HG03175 (cell line): ENCODE measurements at regions not wholly inside any gene's neighbourhood (a gene's known extent, or its start where the extent isn't known, plus 50 kb on each side); places are given as distances from the start of the nearest gene placed in this dataset.
"Not testable (repeated sequence)": the region's sequence is repeated elsewhere in the genome, so short reads cannot be mapped to it uniquely, and the experiment has no call there.

Source experiments
- ATAC-seq: cut with Tn5 transposase; IDR thresholded peaks from one replicate; pipeline ENCODE4 v1.9.1; 2021; ENCODE audit warnings: mild to moderate bottlenecking, moderate library complexity; ENCODE audit not compliant: unreplicated experiment

DNA sequence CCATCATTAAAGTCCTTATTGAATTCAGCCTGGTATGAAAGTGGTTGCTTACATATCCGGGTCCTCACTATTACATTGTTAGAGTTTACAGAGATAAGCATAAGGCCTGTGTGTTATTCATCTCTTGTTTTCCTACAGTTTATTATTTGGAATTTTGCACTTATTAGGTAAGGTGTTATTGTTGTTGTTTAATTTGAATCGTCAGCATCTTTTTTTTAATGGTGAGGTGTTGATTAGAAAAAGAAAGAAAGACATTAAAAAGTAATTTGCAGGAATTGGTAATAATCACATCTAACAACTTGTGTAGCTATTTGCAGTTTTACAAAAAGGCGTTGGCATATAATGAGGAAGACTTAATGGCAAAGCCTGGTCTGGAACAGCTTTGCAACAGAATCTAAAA, 158.6 kb downstream of the SAMD5 start:
- ATAC-seq, result no peak

DNA sequence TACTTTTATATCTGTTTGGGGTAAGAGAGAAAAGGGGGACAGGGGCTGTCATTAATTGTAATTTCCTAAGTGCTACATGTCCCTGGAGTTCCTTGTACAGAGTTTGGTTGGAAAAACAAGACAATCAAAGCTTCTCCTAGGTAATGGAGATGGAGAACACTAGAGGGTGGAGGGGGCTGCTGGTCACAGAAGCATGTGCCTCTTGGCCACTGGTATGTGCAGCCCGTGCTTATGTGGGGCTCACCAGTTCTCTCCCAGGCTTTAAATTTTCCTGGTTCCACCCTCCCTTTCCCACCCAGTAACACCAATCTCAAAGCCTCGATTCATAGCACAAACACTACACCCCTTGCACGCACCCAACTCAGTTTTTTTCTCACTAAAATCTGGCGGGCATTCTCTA, 165.6 kb downstream of the SAMD5 start:
- no peak for ATAC-seq

DNA sequence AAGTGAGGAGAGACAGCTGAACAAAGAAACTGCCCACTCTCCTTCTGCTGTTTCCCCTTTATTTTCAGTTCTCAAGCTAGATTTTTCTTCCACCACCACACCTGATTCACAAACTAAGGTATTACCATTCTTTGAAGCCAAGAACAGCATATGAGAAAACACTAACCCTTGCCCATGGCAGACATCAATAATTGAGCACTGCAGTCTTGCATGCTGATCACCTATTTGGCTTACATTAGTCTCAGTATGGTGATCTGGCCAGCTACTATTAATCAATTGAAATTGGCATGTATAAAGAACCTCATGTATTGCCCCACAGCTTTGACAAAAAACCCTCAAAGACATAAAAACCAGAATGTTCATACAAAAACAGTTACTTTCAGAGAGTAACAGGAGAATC, 166.3 kb downstream of the SAMD5 start:
- ATAC-seq, result no peak

DNA sequence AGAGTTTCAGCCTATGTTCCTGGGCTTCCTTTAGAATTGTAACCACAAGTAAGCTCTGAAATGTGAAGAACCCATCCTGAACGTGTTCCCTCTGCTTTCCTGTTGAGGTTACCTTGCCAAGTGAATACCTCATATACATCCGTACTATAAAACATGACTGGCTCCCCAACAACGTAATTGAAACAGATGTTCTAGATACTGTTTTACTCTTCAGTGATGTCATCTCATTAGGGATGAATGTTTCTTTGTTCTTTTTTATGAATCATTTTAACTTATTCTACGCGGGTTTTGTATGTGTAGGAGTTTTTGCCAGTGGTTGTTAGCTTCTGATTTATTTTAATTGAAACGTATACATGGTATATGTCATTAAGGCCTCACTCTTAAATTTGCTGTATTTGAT, 166.8 kb downstream of the SAMD5 start:
- ATAC-seq, result no peak

DNA sequence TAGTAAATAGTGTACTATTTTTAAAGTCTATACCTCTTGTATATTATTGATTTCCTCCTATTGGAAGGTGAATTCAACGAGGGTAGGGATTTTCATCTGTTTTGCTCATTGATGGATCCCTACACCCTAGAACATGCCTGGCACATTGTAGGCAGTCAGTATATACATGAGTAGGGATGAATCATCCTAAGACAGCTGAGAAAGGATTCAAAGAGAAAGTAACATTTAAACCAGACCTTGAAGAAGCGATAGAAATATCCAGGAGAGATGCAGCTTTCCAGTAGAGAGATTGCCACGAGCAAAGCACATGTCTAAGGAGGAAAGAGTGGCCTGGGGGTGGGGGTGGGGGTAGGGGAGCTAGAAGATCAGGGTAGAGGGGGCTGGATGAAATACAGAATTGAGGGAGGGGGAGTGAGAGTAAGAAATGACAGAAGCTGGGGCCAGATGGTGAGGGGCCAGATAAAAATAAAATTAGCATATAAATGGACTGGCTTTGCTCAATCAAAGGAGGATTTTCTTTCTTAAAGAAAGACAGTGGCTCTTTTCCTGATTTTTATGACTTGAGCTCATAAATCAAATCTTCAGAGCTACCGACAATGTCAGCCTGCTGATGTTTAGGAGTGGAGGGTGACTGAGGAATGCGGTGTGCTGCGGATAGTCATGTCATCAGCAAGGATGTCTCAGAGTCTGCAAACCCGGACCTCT, 168.2 kb downstream of the SAMD5 start:
- no peak for ATAC-seq

DNA sequence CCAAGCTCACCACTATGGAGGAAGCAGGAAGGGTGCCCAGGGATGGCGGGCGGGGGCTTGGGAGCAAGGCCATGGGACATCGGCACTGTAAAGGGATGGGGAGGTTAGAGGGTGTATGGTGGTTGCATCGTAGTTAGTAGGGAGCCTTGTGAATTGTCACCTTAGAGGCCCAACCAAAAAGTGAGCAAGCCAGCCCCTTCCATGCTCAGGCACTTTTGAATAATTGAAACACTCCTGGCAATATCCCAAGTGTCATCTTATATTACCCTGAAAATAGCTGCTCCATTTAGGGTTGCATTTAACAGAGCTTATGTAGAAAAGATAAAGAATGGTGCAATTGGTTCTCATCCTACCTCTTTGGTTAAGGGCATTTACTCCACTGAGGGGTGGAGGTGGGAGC, 169.2 kb downstream of the SAMD5 start:
- ATAC-seq, result no peak

DNA sequence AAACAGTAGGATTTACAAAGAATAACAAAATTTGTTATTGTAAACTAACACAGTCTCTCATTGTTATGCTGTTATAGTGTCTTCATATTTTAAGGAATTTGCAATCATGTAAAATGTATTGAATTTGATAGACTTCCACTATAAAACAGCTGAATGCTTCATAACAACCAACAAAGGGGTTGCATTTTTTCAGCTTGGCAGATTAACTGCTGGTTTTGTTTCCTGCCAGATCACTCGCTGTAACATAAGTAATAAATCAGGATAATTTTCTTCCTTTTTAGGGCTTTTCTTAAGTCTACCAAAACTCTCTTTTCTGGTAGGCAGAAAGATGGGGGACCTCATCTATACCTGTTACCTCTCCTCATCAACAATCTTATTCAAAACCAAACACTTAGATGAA, 169.8 kb downstream of the SAMD5 start:
- no peak for ATAC-seq

DNA sequence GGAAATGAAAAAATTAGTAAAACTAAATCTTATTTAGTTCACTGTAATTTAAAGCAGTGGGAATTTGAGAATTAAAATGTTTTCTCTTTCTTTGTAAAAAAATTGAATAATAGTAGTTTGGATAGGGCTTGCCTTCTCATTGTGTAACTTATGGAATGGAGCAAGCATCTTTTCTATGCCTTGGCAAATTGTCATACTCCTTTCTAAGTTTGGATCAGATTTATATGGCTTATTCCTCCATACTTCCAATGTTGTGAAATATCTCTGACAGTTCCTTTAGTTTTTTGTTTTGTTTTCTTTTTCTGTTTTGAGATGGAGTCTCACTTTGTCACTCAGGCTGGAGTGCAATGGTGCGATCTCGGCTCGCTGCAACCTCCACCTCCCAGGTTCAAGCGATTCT, 176.4 kb downstream of the SAMD5 start:
- no peak for ATAC-seq

DNA sequence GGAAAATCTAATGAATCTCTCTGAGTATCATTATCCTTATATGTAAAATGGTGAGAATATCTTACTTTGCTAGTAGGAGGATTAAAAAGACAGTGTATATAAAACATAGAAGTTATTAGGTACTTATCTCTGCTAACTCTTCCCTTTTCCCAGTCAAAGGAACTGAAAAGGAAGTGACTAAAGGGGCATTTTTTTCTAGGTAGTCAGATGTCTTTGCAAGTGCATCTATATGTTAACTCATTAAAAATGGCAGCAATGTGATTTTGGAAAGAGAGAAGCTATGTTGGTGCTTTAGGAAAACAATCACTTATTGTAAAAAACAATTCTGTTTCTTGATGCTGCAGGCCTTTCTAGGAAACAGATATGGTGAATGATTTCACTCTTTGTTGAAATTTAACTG, 180.9 kb downstream of the SAMD5 start:
- ATAC-seq, result no peak

DNA sequence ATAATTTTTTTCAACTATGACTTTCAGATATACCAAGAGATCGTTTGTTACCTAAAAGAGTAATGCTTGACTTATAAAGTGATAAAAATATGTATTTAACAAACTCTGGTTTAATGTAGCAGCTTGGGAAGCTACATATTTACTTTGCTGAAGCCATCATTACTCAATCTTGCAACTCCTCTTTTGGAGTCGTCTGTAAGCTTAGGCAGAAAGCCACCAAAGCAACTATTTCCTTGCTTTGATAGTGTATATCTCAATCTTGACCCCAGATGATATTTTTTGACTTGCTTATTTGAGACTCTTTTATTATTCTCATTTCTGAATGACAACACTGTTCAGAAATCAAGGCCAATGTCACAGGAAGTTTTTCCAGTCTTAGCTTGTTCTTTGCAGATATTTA, 183.0 kb downstream of the SAMD5 start:
- no peak for ATAC-seq

DNA sequence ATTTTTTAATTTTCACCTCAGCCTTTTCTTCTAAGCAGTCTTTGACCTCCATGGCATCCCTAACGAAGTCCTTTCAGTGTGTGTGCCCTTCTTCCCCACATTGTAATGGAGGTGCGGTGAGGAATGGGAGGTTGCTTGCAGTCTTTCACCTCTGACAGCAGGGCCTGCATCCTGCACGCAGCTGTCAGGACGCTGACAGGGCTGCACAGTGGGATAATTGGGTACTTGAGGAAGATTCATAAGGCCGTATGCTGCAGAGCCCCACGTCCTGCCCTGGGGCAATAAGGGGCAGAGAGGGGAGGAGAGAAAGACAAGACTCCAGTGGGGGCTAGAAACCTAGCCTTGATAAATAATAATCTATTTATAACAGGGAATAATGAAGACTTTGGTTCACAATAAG, 184.7 kb downstream of the SAMD5 start:
- ATAC-seq, result no peak

DNA sequence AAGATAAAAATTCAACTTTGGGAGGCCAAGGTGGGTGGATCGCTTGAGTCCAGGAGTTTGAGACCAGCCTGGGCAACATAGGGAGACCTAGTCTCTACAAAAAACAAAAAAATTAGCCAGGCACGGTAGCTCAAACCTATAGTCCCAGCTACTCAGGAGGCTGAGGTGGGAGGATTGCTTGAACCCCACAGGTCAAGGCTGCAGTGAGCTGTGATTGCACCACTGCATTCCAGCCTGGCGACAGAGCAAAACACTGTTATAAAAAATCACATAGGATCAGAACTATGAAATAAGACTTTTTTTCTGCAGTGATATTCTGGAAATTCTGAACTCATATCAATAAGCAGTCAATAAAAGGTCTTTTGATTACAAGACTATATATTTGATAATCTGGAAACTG, 186.1 kb downstream of the SAMD5 start:
- ATAC-seq, result not testable (repeated sequence)

DNA sequence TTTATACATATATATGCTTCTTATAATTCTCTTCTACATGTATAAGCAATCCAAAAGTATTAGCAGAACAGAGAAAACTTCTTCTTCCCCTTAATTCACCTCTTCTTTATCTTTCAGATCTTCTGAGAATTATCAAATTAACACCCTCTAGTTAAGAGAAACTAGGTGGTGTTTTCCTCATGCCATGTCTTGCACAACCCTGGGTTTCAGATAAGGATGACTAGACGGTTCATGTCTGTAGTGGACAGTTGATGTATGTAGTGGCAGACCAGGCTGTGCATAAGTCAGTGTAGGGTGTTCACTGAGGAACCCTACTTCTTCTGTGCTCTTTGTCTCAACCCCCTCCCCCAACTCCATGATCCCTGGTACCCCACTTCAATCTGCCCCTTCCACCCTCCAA, 187.3 kb downstream of the SAMD5 start:
- ATAC-seq, result no peak

DNA sequence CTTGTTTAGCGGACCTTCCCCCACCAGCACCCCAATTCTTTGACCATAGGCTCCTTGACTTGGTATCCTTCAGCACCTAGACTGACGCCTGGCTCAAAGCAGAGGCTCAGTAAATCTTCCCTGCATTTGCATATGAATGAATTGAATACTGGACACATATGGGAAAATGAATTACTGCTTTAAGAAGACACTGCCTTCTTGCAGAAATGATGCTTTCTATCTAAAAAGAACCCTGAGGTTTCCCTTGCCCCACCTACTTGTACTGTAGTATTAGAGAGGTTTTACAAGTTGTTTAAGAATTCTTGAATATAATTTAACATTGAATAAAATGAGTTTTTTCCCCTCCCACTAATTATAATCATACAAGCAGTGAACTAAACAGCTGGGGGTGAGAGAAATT, 190.7 kb downstream of the SAMD5 start:
- no peak for ATAC-seq

DNA sequence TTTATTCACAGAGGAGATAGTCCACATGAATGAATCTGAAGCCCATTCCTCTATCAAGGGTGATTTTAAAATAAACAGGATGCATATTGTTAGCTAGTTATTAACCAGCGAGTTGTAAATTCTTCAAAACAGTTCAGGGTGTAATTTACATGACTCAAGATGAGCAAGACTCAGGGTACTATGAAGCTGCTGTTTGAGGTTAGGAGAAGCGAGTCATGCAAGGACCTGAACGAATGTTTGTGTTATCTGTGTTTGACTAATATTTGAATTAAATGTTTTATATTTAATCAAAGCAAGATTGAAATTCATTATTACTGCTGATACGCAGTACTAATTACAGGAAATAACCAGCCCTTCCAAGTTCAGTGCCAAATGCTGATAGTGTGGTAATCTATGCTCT, 191.1 kb downstream of the SAMD5 start:
- no peak for ATAC-seq

DNA sequence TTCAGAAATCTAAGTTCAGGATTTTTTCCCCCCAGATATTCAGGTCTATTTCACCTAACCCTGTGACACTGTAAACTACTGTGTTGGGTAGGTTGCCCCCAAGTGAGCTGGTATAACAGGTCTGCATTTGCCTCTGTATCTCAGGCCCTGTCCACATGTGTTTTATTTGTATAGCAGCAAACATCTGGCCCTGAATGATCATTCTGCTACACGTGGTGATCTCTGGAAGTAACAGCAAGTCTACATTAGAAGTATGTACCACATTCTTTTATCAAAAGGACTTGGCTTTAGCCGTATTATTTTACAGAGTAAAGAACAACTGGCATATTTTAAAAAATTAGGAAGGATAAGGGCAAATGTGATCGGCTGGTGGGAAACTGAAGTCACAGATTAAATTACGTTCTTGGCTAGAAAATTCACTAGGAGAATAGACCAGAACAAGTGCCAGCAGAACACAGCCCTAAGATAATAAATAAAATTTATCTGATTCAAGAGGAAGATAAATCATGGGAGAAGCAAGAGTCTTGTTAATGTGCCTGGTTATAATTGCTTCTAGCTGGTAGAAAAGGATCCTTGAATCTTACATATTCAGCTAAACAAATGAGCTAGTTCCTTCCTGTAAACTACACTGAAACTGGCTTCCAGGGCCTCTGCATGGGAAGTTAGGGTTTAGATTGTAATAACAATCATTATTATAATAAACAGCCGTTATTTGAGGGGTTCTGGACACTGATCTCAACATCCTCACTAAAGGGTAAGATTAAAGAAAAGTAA, 192.1 kb downstream of the SAMD5 start:
- no peak for ATAC-seq

DNA sequence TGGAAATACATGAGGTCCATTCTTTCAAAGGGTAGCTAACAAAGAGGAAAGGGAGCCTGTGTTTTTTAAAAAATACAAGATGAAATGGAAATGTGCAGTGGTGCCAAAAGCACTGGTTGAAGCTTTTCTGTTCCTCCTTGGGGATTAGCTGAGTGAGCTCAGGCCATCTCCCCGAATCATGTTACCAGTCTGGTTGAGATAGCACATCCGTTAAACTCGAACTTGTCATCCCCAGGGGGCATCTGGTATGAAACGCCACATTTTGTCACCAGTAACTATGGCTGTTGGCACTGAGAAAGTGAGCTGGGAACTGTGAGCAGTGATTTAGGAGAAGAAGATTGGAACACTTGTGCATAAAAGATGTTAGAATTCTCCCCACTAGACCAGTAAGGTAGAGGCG, 196.2 kb downstream of the SAMD5 start:
- ATAC-seq, result no peak

DNA sequence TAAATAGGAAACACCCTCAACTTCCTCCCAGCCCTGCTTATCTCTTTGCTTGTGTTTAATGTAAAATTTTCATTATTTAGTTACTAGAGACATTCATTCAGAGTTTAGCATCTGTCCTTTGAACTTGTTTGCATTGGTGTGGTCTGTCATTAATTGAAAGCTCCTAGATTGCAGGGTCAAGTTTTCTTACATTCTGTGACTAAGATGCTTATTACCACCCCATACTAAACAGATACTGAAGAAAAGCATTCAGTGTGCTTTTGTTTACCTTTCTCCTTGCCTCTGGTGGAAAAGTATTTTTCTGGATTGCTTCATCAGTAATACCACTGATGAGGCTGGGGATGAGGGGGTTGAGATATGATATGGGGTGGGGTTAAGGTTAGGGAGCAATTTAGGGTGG, 199.0 kb downstream of the SAMD5 start:
- ATAC-seq, result no peak

DNA sequence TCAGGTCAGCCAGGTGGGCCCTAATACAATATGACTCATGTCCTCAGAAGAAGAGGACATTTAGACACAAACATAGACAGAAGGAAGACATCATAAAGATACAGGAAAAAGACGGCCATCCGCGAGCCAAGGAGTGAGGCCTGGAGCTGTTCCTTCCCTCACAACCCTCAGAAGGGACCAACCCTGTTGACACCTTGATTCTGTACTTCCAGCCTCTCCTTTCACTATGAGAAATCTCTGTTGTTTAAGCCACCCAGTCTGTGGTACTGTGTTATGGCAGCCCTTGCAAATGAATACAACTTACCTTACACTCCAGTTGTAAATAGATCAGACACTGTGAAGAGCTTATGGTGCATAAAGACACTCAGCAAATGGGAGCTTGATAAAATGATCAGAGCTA, 199.7 kb downstream of the SAMD5 start:
- ATAC-seq, result no peak

DNA sequence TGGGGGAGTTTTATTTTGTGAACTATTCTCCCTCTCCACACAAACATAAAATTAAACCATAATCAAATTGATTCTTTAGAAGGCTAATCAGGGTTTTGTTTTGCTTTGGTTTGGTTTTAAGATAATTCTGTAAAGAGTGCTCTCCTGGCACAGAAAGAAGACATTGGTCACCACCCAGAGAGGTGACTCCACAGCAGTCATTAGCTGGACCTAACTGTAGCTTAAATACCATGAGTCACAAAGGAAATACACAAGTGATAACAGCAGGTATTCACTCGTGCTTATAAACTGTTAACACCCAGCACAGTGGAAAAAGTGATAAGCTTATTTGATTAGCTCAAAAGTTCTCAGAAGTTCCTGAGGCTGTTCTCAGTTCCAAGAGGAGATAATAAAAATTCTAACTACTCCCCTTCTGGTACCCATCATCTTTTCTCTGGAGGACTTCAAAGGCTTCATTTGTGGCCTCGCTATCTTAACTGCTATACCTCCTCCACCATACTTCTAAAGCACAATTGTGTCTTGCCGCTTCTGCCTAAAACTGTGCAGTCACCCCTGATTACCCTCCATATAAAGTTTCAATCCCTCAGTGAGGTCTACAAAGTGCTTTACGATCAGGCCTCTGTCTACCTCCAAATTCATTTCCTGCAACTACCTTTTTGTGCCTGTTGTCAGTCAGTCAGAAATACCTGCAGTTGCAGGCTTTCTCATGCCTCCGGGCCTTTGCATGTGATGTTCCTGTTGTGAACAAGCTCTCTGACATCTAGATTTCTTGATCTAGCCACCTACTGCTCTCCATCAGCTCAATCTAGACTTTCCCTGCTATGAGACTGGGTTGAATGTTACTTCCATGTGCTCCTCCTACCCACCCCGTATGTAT, 201.1 kb downstream of the SAMD5 start:
- ATAC-seq, result no peak

DNA sequence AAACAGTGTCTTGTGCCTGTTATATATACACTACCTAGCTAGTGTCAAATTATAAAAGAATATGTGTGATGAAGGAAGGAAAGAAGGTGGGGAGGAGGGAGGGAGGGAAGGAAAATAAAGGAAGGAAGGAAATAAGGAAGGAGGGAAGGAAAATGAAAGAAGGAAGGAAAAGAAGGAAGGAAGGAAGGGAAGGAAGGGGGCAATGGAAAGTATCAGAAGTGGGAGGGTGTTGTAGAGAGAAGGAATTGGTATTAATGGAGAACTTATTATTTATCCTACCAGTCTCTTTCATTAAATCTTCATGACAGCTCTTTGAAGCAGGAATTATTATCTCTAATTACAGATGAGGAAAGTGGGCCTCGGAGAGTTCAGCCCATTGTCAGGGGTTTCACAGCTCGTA, 202.4 kb downstream of the SAMD5 start:
- no peak for ATAC-seq

DNA sequence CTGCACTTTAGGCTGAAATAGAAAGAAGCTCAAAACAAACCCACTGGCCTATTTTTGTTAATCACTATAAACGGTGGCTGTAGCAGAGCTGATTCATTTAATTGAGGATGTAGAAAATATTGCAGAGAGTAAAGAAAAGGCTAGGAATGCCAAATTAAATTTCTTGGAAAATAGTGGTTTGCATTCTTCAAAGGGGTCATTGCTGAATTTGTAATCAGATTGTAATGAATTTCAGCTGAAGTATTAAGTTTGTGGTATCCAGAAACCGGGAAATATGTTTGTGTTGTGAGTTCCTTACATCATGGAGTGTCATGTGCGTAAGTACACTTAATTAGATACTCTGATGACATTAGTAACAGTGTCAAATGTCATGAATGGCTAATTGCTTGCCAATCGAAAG, 203.0 kb downstream of the SAMD5 start:
- ATAC-seq, result no peak
